Right lobe of liver (tissue), 4 donors: ENCODE measurements at regions not wholly inside any gene's neighbourhood (a gene's known extent, or its start where the extent isn't known, plus 50 kb on each side); places are given as distances from the start of the nearest gene placed in this dataset.

Experiments used
- POLR2A ChIP-seq: fragments of 450-650 bp; IDR thresholded peaks from one replicate; pipeline ENCODE4 v1.6.1; 2017; ENCODE audit warnings: antibody characterized with exemption, mild to moderate bottlenecking
- TF ChIP-seq, protein P1 (sequence below), 4 donors: fragments of 200-600 bp in 3 of 4; fragments of 450-650 bp in 1 of 4; IDR thresholded peaks; one replicate each; pipeline versions ENCODE4 v1.5.1 to v1.8.0; 2016 to 2022; ENCODE audit warnings: antibody characterized with exemption in 4 of 4, mild to moderate bottlenecking in 2 of 4
- donor health status: DM: no; HTN: no; CAD: no.
- donor health status: DM: no; HTN: no; CAD: no.
- donor health status: DM: no; HTN: yes; CAD: no.

DNA sequence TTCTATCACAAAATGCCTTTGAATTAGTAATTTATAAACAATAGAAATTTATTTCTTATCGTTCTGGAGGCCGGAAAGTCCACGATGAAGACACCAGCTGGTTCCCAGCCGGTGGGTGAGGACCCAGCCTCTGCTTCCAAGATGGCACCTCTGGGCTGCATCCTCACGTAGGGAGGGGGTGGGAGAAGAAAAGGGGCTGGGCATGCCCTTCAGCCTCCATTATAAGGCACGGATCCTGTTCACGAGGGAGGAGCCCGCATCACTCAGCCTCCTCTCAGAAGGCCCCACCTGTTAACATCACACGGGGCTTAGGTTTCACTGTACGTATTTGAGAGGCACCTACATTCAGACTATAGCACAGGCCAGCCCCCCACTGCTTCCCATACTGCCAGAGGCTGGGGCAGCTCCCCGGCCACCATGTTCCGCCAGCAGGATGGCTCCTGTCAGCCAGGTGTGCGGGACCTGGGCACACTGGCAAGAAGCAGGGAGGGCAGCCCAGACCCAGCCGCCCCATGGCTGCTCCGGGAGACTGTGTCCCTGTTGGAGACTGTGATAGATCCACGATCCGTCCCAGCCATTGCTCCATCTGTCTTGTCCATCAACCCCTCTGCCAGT is 131.6 kb downstream of the SOX1 start:
- TF ChIP-seq, protein P1, sequence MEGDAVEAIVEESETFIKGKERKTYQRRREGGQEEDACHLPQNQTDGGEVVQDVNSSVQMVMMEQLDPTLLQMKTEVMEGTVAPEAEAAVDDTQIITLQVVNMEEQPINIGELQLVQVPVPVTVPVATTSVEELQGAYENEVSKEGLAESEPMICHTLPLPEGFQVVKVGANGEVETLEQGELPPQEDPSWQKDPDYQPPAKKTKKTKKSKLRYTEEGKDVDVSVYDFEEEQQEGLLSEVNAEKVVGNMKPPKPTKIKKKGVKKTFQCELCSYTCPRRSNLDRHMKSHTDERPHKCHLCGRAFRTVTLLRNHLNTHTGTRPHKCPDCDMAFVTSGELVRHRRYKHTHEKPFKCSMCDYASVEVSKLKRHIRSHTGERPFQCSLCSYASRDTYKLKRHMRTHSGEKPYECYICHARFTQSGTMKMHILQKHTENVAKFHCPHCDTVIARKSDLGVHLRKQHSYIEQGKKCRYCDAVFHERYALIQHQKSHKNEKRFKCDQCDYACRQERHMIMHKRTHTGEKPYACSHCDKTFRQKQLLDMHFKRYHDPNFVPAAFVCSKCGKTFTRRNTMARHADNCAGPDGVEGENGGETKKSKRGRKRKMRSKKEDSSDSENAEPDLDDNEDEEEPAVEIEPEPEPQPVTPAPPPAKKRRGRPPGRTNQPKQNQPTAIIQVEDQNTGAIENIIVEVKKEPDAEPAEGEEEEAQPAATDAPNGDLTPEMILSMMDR (IDR thresholded peaks at IDR 0.05), result no peak
- no peak for TF ChIP-seq POLR2A
